CD4-positive, alpha-beta T cell (primary cell): ENCODE measurements at regions not wholly inside any gene's neighbourhood (a gene's known extent, or its start where the extent isn't known, plus 50 kb on each side); places are given as distances from the start of the nearest gene placed in this dataset.

Experiments used
- ATAC-seq: fragments of 200-7000 bp; cut with Tn5 transposase; one replicate; pipeline ENCODE4 v1.10.0; 2022; ENCODE audit warnings: mild to moderate bottlenecking; ENCODE audit not compliant: poor library complexity
- CTCF ChIA-PET: fragments of 350-600 bp; sonication (Branson Sonifier 250); formaldehyde crosslinking; loops from one replicate; lab custom pipeline; 2021; ENCODE audit warnings: antibody characterized with exemption, inconsistent platforms; lab: Charles Lee
- POLR2A ChIA-PET: fragments of 350-600 bp; sonication (Branson Sonifier 250); formaldehyde crosslinking; loops from one replicate; lab custom pipeline; 2021; ENCODE audit warnings: antibody characterized with exemption, inconsistent platforms; lab: Charles Lee
- DNase-seq, 14 experiments: peaks; one replicate each; pipeline ENCODE4 v3.0.0-alpha.2; 2013 to 2020; ENCODE audit warnings: mixed read lengths in 2 of 14
- H3K27ac ChIP-seq, 2 donors: one replicate each; pipeline versions ENCODE4 v1.5.1 to v1.7.0; 2013; ENCODE audit warnings: low read length in 2 of 2, low read depth in 1 of 2, mild to moderate bottlenecking in 1 of 2
- H3K27me3 ChIP-seq, 2 experiments: 1 replicate in 1 of 2; 2 replicates in 1 of 2; pipeline versions ENCODE4 v1.6.1 to v1.7.0; 2013; ENCODE audit warnings: low read length in 2 of 2, control low read depth in 1 of 2, mild to moderate bottlenecking in 1 of 2, moderate library complexity in 1 of 2; ENCODE audit not compliant: insufficient read depth in 2 of 2, control insufficient read depth in 1 of 2
- H3K36me3 ChIP-seq: one replicate; pipeline ENCODE4 v1.6.1; 2013; ENCODE audit warnings: low read length, control low read depth; ENCODE audit not compliant: insufficient read depth
- H3K4me1 ChIP-seq: one replicate; pipeline ENCODE4 v1.6.1; 2013; ENCODE audit warnings: low read length, control low read depth; ENCODE audit not compliant: insufficient read depth
- H3K4me3 ChIP-seq: one replicate; pipeline ENCODE4 v1.5.1; 2013; ENCODE audit warnings: mild to moderate bottlenecking, low read length, moderate library complexity
- H3K9me3 ChIP-seq, 2 experiments: 1 replicate in 1 of 2; 2 replicates in 1 of 2; pipeline versions ENCODE4 v1.6.1 to v1.7.0; 2013; ENCODE audit warnings: low read length in 2 of 2, mild to moderate bottlenecking in 2 of 2, control low read depth in 1 of 2, moderate library complexity in 1 of 2; ENCODE audit not compliant: control insufficient read depth in 1 of 2, insufficient read depth in 1 of 2
- H3K27ac Mint-ChIP-seq: one replicate; pipeline ENCODE4 v1.8.0; 2020; ENCODE audit warnings: mixed read lengths
- H3K27me3 Mint-ChIP-seq: one replicate; pipeline ENCODE4 v1.8.0; 2021; ENCODE audit warnings: mixed read lengths
- H3K36me3 Mint-ChIP-seq: one replicate; pipeline ENCODE4 v1.8.0; 2021; ENCODE audit warnings: low read depth, mixed read lengths
- H3K4me1 Mint-ChIP-seq: one replicate; pipeline ENCODE4 v1.8.0; 2021; ENCODE audit warnings: low read depth, mixed read lengths
- H3K4me3 Mint-ChIP-seq: one replicate; pipeline ENCODE4 v1.8.0; 2020; ENCODE audit warnings: mild to moderate bottlenecking, mixed read lengths
- H3K9me3 Mint-ChIP-seq: one replicate; pipeline ENCODE4 v1.8.0; 2020; ENCODE audit warnings: mixed read lengths
- intact Hi-C, 2 experiments: fragments of 100-400 bp; cut with DNase I in 1 of 2; cut with micrococcal nuclease in 1 of 2; formaldehyde crosslinking; loops; one replicate each; pipeline versions ENCODE4 v1.15.1 to v1.9.0; 2023 to 2025; cut with DNase I, micrococcal nuclease
- TF ChIP-seq, protein P1 (sequence below): fragments of 200-600 bp; IDR thresholded peaks from one replicate; pipeline ENCODE4 v1.8.0; 2022; ENCODE audit warnings: antibody characterized with exemption, mild to moderate bottlenecking

DNA sequence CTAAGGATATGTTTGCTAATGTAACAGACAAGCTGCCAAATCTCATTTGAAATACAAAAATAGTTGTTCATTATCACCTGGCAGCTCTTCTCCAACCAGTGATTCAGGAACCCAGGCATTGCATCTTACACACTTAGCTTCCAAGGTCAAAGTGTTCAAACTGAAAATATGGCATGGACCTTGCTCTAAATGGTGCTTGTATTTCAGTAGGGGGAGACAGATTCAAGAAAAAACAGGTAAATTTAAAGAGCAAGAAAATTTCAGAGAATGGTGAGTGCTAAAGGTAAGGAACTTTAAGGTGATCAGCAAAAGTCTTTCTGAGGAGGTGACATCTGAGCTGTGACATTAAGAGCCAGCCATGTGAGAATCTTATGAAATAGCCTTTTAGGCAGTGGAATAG lies 82.8 kb upstream of the E2F8 start:
- CTCF ChIA-PET: no interaction called here
- TF ChIP-seq, protein P1, sequence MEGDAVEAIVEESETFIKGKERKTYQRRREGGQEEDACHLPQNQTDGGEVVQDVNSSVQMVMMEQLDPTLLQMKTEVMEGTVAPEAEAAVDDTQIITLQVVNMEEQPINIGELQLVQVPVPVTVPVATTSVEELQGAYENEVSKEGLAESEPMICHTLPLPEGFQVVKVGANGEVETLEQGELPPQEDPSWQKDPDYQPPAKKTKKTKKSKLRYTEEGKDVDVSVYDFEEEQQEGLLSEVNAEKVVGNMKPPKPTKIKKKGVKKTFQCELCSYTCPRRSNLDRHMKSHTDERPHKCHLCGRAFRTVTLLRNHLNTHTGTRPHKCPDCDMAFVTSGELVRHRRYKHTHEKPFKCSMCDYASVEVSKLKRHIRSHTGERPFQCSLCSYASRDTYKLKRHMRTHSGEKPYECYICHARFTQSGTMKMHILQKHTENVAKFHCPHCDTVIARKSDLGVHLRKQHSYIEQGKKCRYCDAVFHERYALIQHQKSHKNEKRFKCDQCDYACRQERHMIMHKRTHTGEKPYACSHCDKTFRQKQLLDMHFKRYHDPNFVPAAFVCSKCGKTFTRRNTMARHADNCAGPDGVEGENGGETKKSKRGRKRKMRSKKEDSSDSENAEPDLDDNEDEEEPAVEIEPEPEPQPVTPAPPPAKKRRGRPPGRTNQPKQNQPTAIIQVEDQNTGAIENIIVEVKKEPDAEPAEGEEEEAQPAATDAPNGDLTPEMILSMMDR: no peak
- peaks cover 2% of the 10 kb centered on the region for H3K9me3 Mint-ChIP-seq

DNA sequence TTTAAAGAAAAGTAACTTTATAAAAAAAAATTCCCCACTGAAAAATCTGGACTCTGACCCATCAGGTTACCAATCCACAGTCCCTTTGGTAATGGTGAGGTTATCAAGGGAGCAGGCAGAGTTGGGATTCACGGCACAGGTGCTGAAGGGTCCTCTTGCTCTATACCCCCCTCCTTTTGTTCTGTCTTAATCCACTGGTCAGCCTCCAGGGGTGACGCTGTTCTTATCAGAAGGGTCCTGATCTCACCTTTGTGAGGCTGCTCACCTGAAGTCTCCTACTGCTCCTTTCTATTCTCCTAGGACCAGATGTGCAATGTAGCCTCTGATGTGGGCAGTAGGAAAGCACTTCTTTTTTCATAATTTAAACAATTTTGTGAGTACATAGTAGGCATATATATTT lies 80.6 kb upstream of the E2F8 start:
- ChIA-PET POLR2A (no interaction called here), CTCF (no interaction called here)
- Mint-ChIP-seq H3K4me3 (no peak overlapping the region), H3K4me1 (no peaks in the 10 kb centered on the region), H3K27ac (no peak overlapping the region), H3K9me3 (peaks cover 2% of the 10 kb centered on the region), H3K27me3 (peaks cover 55% of the 10 kb centered on the region), H3K36me3 (no peaks in the 10 kb centered on the region)
- peaks cover 7 to 8% of the 10 kb centered on the region in 2 experiments for H3K27me3 ChIP-seq
- H3K9me3 ChIP-seq: no peaks in the 10 kb centered on the region
- DNase-seq (no peak), ATAC-seq (no peak)
- H3K4me1 ChIP-seq: no peaks in the 10 kb centered on the region
- TF ChIP-seq, protein P1: no peak
- no peaks in the 10 kb centered on the region for H3K36me3 ChIP-seq
- no peak overlapping the region for H3K27ac ChIP-seq
- H3K4me3 ChIP-seq: no peak overlapping the region
- intact Hi-C loops: no loop called here

More for the DNA sequence above, 82.8 kb upstream of the E2F8 start:
- ATAC-seq (no peak), DNase-seq (no peak)
- H3K4me1 ChIP-seq: no peaks in the 10 kb centered on the region
- peaks cover 7 to 8% of the 10 kb centered on the region in 2 experiments for H3K27me3 ChIP-seq
- POLR2A ChIA-PET: no interaction called here
- no peak overlapping the region for H3K27ac ChIP-seq
- no peaks in the 10 kb centered on the region for H3K9me3 ChIP-seq
- intact Hi-C loops: no loop called here
- H3K36me3 ChIP-seq: no peaks in the 10 kb centered on the region
- Mint-ChIP-seq H3K36me3 (no peaks in the 10 kb centered on the region), H3K4me1 (no peaks in the 10 kb centered on the region), H3K4me3 (no peak overlapping the region), H3K27ac (no peak overlapping the region), H3K27me3 (peaks cover 49% of the 10 kb centered on the region)
- H3K4me3 ChIP-seq: no peak overlapping the region

DNA sequence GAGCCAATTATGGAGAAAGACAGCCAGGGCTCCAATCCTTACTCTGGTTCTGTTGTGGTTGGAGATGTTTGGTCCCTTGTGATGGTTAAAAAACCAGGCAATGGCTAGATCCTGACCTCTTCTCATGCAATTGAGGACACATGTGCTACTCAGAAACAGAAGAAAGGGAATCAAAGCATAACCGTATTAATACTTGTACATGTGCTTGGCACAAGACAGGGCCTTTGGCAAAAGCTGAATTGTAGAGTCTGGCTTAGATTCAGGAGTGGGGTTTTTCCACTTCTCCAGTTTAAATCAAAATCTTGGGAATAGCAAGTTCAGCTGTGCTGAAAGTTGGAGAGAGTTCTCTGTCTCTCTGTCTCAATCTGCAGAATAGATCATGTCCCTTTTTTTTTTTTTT lies 80.1 kb upstream of the E2F8 start:
- no peaks in the 10 kb centered on the region for H3K36me3 Mint-ChIP-seq
- H3K27me3 Mint-ChIP-seq: peaks cover 55% of the 10 kb centered on the region
- no peak overlapping the region for H3K27ac Mint-ChIP-seq
- H3K4me1 Mint-ChIP-seq: no peaks in the 10 kb centered on the region
- ChIA-PET CTCF (no interaction called here), POLR2A (no interaction called here)
- Histone ChIP-seq H3K4me3 (no peak overlapping the region), H3K36me3 (no peaks in the 10 kb centered on the region), H3K27ac (no peak overlapping the region), H3K9me3 (no peaks in the 10 kb centered on the region), H3K4me1 (no peaks in the 10 kb centered on the region), H3K27me3 (peaks cover 7 to 8% of the 10 kb centered on the region in 2 experiments)
- TF ChIP-seq, protein P1: no peak
- H3K4me3 Mint-ChIP-seq: no peak overlapping the region
- H3K9me3 Mint-ChIP-seq: peaks cover 2% of the 10 kb centered on the region
- DNase-seq (no peak), ATAC-seq (no peak)
- intact Hi-C loops: no loop called here
